ENCODE measurements at regions not wholly inside any gene's neighbourhood (a gene's known extent, or its start where the extent isn't known, plus 50 kb on each side); places are given as distances from the start of the nearest gene placed in this dataset.
"Not testable (repeated sequence)": the region's sequence is repeated elsewhere in the genome, so short reads cannot be mapped to it uniquely, and the experiment has no call there.

GRCh38 chr3:110933821-110934426 is 137.7 kb upstream of the NECTIN3 start:
- no peak for DNase-seq (ENCODE audit: low read depth)

GRCh38 chr3:110938629-110939028 is 133.0 kb upstream of the NECTIN3 start:
- DNase-seq (ENCODE audit: low read depth), result peak; percentile 31

GRCh38 chr3:110940055-110940454 is 131.6 kb upstream of the NECTIN3 start:
- DNase-seq (ENCODE audit: low read depth), result peak; percentile 84

GRCh38 chr3:110944782-110945181 is 126.8 kb upstream of the NECTIN3 start:
- no peak for DNase-seq (ENCODE audit: low read depth)

- no peak for DNase-seq (ENCODE audit: low read depth)
Measured at GRCh38 chr3:110946810-110947209, 124.8 kb upstream of the NECTIN3 start.

- DNase-seq (ENCODE audit: low read depth), result not testable (repeated sequence)
Measured at GRCh38 chr3:110949194-110949593, 122.4 kb upstream of the NECTIN3 start.

GRCh38 chr3:110955301-110955880 is 116.2 kb upstream of the NECTIN3 start:
- DNase-seq (ENCODE audit: low read depth), result no peak

GRCh38 chr3:110956081-110956480 is 115.5 kb upstream of the NECTIN3 start:
- DNase-seq (ENCODE audit: low read depth), result no peak

GRCh38 chr3:110957247-110958025 is 114.2 kb upstream of the NECTIN3 start:
- no peak for DNase-seq (ENCODE audit: low read depth)

GRCh38 chr3:110958313-110959147 is 113.1 kb upstream of the NECTIN3 start:
- no peak for DNase-seq (ENCODE audit: low read depth)

- DNase-seq (ENCODE audit: low read depth), result no peak
Measured at GRCh38 chr3:110965976-110966375, 105.6 kb upstream of the NECTIN3 start.

GRCh38 chr3:110966966-110967663 is 104.5 kb upstream of the NECTIN3 start:
- no peak for DNase-seq (ENCODE audit: low read depth)

GRCh38 chr3:110968076-110968475 is 103.5 kb upstream of the NECTIN3 start:
- DNase-seq (ENCODE audit: low read depth), result no peak

GRCh38 chr3:110969229-110970211 is 102.1 kb upstream of the NECTIN3 start:
- no peak for DNase-seq (ENCODE audit: low read depth)

- no peak for DNase-seq (ENCODE audit: low read depth)
Measured at GRCh38 chr3:110971010-110971601, 100.5 kb upstream of the NECTIN3 start.

- DNase-seq (ENCODE audit: low read depth), result no peak
Measured at GRCh38 chr3:110973263-110973895, 98.2 kb upstream of the NECTIN3 start.

- no peak for DNase-seq (ENCODE audit: low read depth)
Measured at GRCh38 chr3:110974902-110975301, 96.7 kb upstream of the NECTIN3 start.

- DNase-seq (ENCODE audit: low read depth), result no peak
Measured at GRCh38 chr3:110984456-110985250, 87.0 kb upstream of the NECTIN3 start.

- no peak for DNase-seq (ENCODE audit: low read depth)
Measured at GRCh38 chr3:110989446-110989845, 82.2 kb upstream of the NECTIN3 start.
